HuH-7 (cell line): ENCODE measurements at regions not wholly inside any gene's neighbourhood (a gene's known extent, or its start where the extent isn't known, plus 50 kb on each side); places are given as distances from the start of the nearest gene placed in this dataset.
"Not testable (repeated sequence)": the region's sequence is repeated elsewhere in the genome, so short reads cannot be mapped to it uniquely, and the experiment has no call there.

Source experiments
- DNase-seq: peaks from one replicate; pipeline ENCODE4 v3.0.0; 2011; ENCODE audit warnings: low spot score

DNA sequence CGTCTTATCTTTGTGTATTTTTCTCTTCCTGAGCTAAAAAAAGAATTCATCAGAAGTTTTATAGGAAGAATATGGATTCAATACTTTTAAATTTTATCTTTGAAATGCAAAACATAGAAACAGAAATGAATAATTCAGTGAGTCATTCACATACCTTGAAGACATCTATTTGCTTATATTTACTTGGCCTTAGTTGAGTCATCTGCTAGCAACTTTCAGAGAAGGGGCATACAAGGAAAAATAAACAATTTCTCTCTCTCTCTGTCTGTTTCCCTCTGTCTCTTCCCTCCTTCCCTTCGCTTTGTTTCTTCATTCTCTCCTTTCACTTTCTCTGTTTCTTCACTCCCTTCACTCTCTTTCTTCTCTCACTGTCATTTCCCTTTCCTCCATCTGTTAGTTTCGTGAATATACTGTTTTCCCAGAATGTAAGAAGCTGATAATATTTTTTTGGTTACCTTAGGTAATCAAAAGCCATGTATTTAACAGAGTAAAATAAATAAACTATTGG lies 477.2 kb downstream of the BRINP3 start:
- no peak for DNase-seq

DNA sequence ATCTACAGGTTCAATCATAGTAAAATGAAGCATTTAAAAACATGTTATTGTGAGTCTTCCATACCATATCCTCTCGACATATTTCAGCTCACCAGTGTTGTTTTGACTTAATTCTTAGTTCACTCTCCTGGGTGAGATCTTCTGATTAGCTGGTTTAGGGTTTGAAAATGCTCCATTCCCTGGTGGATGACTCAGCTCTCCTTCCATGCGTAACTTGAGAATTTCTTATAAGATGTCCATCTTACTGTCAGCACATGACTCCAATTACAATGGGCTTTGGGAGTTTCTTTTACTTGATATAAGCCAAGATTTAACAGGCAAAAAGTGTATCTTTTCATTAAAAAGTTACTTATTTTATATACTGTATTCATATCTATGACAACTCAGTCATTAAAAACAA lies 476.5 kb downstream of the BRINP3 start:
- no peak for DNase-seq

DNA sequence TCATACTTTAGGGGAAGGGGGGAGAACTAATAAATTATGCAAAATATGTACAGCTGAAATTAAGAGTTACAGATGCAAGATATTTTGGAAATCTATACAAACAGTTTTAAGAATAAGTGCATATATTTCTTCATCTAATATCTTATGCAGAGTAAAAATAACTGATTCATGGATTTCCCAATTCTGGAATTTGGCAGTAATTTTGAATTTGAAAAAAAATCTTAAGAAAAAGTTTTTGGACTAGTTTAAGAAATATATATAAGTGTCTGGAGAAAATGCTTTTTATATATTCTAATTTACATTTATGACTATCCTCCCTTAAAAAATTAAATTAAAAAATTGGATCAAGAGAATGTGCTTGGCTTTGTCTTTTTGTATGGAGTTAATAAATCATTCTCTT lies 474.3 kb downstream of the BRINP3 start:
- no peak for DNase-seq

DNA sequence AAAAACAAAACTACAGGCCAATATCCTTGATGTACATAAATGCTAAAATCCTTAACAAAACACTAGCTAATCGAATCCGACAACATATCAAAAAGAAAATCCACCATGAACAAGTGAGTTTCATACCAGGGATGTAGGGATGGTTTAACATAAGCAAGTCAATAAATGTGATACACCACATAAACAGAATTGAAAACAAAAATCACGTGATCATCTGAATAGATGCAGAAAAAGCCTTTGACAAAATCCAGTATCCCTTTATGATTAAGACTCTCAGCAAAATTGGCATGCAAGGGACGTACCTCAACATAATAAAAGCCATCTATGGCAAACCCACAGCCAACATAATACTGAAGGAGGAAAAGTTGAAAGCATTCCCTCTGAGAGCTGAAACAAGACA lies 466.1 kb downstream of the BRINP3 start:
- no peak for DNase-seq

DNA sequence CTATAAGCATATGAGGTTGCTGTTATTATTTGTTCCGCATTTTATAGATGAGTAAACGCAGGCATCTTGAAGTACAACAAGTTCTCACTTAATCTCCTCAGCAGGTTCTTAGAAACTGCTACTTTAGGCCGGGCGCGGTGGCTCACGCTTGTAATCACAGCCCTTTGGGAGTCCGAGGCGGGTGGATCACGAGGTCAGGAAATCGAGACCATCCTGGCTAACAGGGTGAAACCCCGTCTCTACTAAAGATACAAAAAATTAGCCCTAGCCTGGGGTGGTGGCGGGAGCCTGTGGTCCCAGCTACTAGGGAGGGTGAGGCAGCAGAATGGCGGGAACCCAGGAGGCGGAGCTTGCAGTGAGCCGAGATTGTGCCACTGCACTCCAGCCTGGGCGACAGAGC lies 458.5 kb downstream of the BRINP3 start:
- not testable (repeated sequence) for DNase-seq

DNA sequence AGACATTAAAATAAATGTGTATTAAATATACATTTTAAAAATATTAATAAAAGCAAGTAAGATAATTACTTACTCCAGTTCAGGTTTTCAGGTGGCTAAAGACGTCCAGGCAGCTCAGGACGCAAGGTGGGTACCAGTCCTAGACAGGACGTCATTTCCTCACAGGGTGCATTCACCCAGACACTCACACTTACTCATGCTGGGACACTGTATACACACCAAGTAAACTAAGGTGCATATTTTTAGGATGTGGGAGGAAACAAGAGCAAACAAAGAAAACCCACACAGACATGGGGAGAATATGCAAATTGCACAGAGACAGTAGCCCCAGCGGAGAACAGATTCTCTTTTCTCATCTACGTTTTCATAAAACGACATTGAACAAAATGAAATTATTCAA lies 457.9 kb downstream of the BRINP3 start:
- DNase-seq = no peak

DNA sequence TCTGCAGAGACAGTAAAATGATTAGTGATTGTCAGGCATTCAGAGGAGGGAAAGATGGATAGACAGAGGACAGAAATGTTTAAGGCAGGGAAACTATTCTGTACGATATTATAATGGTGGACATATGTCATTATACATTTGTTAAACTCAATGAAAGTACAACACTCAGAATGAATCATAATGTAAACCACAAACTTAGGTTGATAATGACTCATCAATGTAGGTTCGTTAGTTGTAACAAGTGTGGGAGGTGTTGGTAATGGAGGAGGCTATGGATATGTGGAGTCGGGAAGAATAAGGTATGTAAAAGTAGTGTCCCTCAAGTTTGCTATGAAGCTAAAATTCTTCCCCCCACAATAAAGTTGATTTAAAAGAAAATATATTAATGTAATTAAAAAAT lies 455.0 kb downstream of the BRINP3 start:
- DNase-seq = no peak

DNA sequence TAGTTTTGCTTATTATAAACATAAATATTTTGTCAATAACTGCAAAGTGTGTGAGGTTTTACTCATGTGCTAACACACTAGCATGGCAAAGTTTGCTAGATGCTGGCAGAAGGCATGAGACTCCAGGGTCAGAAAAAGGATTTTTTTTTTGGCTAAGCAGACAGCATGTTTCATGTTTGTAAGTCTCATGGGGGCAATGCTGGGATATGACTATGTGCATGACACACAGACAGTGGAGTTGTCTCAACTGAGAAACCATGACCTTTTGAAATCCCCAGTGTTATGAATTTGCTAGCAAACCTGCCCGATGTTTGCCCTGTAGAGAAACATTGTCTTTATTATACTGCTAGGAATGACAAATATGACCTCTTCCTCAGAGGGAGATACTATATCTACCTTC lies 448.2 kb downstream of the BRINP3 start:
- no peak for DNase-seq

DNA sequence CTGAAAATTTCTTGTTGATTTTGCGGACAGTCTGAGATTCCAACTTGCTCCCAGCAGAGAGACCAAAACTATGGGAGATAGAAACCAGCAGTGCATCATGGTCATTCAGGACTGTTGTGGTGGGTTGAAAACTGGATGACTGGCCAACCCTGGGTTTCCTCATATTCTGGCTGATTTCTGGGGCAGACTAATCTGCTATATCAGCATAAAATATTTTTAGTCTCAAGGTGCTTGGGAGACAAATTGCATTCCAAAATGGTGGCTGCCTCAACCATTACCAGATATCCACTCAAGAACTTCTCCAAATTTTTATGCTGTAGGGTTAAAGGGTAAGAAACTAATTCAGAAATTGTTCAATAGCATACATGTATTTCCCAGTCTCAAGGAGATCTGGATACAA lies 434.0 kb downstream of the BRINP3 start:
- DNase-seq = no peak

DNA sequence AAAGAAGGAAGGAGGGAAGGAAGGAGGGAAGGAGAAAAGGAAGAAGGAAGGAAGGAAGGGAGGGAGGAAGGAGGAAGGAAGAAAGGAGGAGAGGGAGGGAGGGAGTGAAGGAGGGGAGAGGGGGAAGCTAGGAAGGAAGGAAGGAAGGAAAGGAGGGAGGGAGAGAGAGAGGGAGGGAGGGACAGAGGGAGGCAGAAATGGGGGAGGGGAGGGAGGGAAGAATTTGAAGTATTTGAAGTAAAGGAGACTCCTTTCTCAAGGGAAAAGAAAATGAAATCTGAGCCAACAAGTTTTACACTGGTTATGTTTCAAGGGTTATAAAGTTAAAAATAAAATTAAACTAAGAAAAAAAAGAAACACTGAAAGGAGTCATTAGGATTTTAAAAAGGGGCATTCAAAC lies 431.4 kb downstream of the BRINP3 start:
- DNase-seq = no peak
